Bronchial epithelial cell (primary cell): ENCODE measurements at regions not wholly inside any gene's neighbourhood (a gene's known extent, or its start where the extent isn't known, plus 50 kb on each side); places are given as distances from the start of the nearest gene placed in this dataset.

Source experiments
- DNase-seq: peaks from one replicate; pipeline ENCODE4 v3.0.0-alpha.2; 2010; ENCODE audit warnings: low read depth
- FAIRE-seq: peaks from 2 replicates; lab custom pipeline; 2011; peaks lifted over from hg19 to GRCh38; lab: Jason Lieb, UNC
- H3K27me3 ChIP-seq: 2 replicates; pipeline ENCODE4 v1.5.1; 2011; ENCODE audit warnings: low read length; ENCODE audit not compliant: control insufficient read depth, insufficient read depth
- H3K36me3 ChIP-seq: 2 replicates; pipeline ENCODE4 v1.5.1; 2011; ENCODE audit warnings: low read length; ENCODE audit not compliant: control insufficient read depth, insufficient read depth
- H3K4me3 ChIP-seq: 2 replicates; pipeline ENCODE4 v1.5.1; 2011; ENCODE audit warnings: mild to moderate bottlenecking, low read depth, low read length, control low read depth
- CTCF ChIP-seq: IDR thresholded peaks from 2 replicates; pipeline ENCODE4 v1.5.1; 2011; ENCODE audit warnings: mild to moderate bottlenecking, moderate library complexity, low read length, control low read depth, inconsistent platforms; ENCODE audit not compliant: insufficient read depth, severe bottlenecking

GRCh38 chr11:95305705-95306104 is 74.7 kb upstream of the SESN3 start:
- Histone ChIP-seq H3K4me3 (no peak overlapping the region), H3K27me3 (no peaks in the 10 kb centered on the region), H3K36me3 (no peaks in the 10 kb centered on the region)
- no peak for TF ChIP-seq CTCF
- DNase-seq: no peak
- FAIRE-seq: no peak

- H3K36me3 ChIP-seq: no peaks in the 10 kb centered on the region
- DNase-seq: no peak
- no peak for FAIRE-seq
- no peak overlapping the region for H3K4me3 ChIP-seq
- H3K27me3 ChIP-seq: no peaks in the 10 kb centered on the region
- no peak for TF ChIP-seq CTCF
Measured at GRCh38 chr11:95304777-95305176, 73.8 kb upstream of the SESN3 start.

GRCh38 chr11:95302211-95302610 is 71.2 kb upstream of the SESN3 start:
- TF ChIP-seq CTCF: no peak
- DNase-seq (no peak), FAIRE-seq (no peak)
- no peaks in the 10 kb centered on the region for H3K36me3 ChIP-seq
- H3K27me3 ChIP-seq: no peaks in the 10 kb centered on the region
- H3K4me3 ChIP-seq: no peak overlapping the region

- no peaks in the 10 kb centered on the region for H3K36me3 ChIP-seq
- no peak for TF ChIP-seq CTCF
- no peaks in the 10 kb centered on the region for H3K27me3 ChIP-seq
- no peak overlapping the region for H3K4me3 ChIP-seq
- FAIRE-seq (no peak), DNase-seq (peak; percentile 40)
Measured at GRCh38 chr11:95301474-95301873, 70.5 kb upstream of the SESN3 start.

GRCh38 chr11:95299078-95299679 is 68.2 kb upstream of the SESN3 start:
- no peak for TF ChIP-seq CTCF
- no peak for FAIRE-seq
- H3K4me3 ChIP-seq: no peak overlapping the region
- H3K36me3 ChIP-seq: no peaks in the 10 kb centered on the region
- DNase-seq: no peak
- no peaks in the 10 kb centered on the region for H3K27me3 ChIP-seq

GRCh38 chr11:95297680-95298452 is 66.9 kb upstream of the SESN3 start:
- no peaks in the 10 kb centered on the region for H3K27me3 ChIP-seq

More at GRCh38 chr11:95297680-95298452, 66.9 kb upstream of the SESN3 start:
- Histone ChIP-seq H3K36me3 (no peaks in the 10 kb centered on the region), H3K4me3 (no peak overlapping the region)
- DNase-seq: no peak
- TF ChIP-seq CTCF: no peak
- FAIRE-seq: no peak
